ENCODE measurements at regions not wholly inside any gene's neighbourhood (a gene's known extent, or its start where the extent isn't known, plus 50 kb on each side); places are given as distances from the start of the nearest gene placed in this dataset.

- H3K4me3 ChIP-seq (replicated peaks in 1 of 3; ENCODE audit: low read depth in 2 of 3, low read length in 3 of 3): no peak overlapping the region
- TF ChIP-seq, protein P1, sequence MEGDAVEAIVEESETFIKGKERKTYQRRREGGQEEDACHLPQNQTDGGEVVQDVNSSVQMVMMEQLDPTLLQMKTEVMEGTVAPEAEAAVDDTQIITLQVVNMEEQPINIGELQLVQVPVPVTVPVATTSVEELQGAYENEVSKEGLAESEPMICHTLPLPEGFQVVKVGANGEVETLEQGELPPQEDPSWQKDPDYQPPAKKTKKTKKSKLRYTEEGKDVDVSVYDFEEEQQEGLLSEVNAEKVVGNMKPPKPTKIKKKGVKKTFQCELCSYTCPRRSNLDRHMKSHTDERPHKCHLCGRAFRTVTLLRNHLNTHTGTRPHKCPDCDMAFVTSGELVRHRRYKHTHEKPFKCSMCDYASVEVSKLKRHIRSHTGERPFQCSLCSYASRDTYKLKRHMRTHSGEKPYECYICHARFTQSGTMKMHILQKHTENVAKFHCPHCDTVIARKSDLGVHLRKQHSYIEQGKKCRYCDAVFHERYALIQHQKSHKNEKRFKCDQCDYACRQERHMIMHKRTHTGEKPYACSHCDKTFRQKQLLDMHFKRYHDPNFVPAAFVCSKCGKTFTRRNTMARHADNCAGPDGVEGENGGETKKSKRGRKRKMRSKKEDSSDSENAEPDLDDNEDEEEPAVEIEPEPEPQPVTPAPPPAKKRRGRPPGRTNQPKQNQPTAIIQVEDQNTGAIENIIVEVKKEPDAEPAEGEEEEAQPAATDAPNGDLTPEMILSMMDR (IDR thresholded peaks at IDR 0.05): no peak
- no peaks in the 10 kb centered on the region for H3K79me2 ChIP-seq (ENCODE audit: insufficient read depth, low read length)
- 14% methylated on average over 1 of the region's 5 CpGs for WGBS (ENCODE audit: insufficient coverage)
- H3K27me3 ChIP-seq (ENCODE audit: control insufficient read depth in 2 of 2, insufficient read depth in 2 of 2, low read length in 2 of 2): no peaks in the 10 kb centered on the region
- no peak overlapping the region for H3K9ac ChIP-seq (ENCODE audit: insufficient read depth, low read length, poor library complexity, severe bottlenecking)
- Mint-ChIP-seq H3K36me3 (no peaks in the 10 kb centered on the region), H3K4me3 (no peak overlapping the region), H3K27me3 (ENCODE audit: low read depth in 3 of 3) (peaks cover 2 to 4% (median 4%) of the 10 kb centered on the region in 3 donors), H3K27ac (no peak overlapping the region), H3K9me3 (peaks cover 5 to 12% (median 7%) of the 10 kb centered on the region in 7 donors), H3K4me1 (no peaks in the 10 kb centered on the region)
- H2AFZ ChIP-seq (ENCODE audit: insufficient read depth, low read depth, low read length, poor library complexity, severe bottlenecking): no peak overlapping the region
- DNase-seq: no peak
- H3K27ac ChIP-seq (ENCODE audit: low read depth in 1 of 2, low read length in 2 of 2): no peak overlapping the region
- H3K4me2 ChIP-seq (replicated peaks; ENCODE audit: extremely low read depth, low read length, poor library complexity, severe bottlenecking): no peak overlapping the region
- H4K20me1 ChIP-seq (ENCODE audit: insufficient read depth, low read length): no peaks in the 10 kb centered on the region
- intact Hi-C loops (cut with micrococcal nuclease): no loop called here
- H3K36me3 ChIP-seq (replicated peaks in 1 of 2; ENCODE audit: control insufficient read depth in 1 of 2, insufficient read depth in 2 of 2, low read length in 2 of 2): no peaks in the 10 kb centered on the region
- peaks cover 8 to 13% of the 10 kb centered on the region in 2 donors for H3K9me3 ChIP-seq (replicated peaks in 1 of 2; ENCODE audit: control insufficient read depth in 1 of 2, insufficient read depth in 1 of 2, low read length in 2 of 2)
- H3K4me1 ChIP-seq (ENCODE audit: control insufficient read depth in 1 of 2, insufficient read depth in 2 of 2, low read length in 2 of 2): no peaks in the 10 kb centered on the region
These were observed 58.7 kb upstream of the ZNF423 start for GRCh38 chr16:49914657-49915056.

- peaks cover 0 to 3% (median 0%) of the 10 kb centered on the region in 7 donors for H3K9me3 Mint-ChIP-seq
- no peak overlapping the region for H3K4me3 Mint-ChIP-seq
These were observed 62.3 kb upstream of the ZNF423 start for GRCh38 chr16:49918257-49918656.

More at GRCh38 chr16:49918257-49918656, 62.3 kb upstream of the ZNF423 start:
- no peaks in the 10 kb centered on the region for H3K4me1 ChIP-seq (ENCODE audit: control insufficient read depth in 1 of 2, insufficient read depth in 2 of 2, low read length in 2 of 2)
- no peak overlapping the region for H2AFZ ChIP-seq (ENCODE audit: insufficient read depth, low read depth, low read length, poor library complexity, severe bottlenecking)
- H3K79me2 ChIP-seq (ENCODE audit: insufficient read depth, low read length): no peaks in the 10 kb centered on the region
- H3K9ac ChIP-seq (ENCODE audit: insufficient read depth, low read length, poor library complexity, severe bottlenecking): no peak overlapping the region
- no peaks in the 10 kb centered on the region for H3K4me1 Mint-ChIP-seq
- no peaks in the 10 kb centered on the region for H3K9me3 ChIP-seq (replicated peaks in 1 of 2; ENCODE audit: control insufficient read depth in 1 of 2, insufficient read depth in 1 of 2, low read length in 2 of 2)
- intact Hi-C loops (cut with micrococcal nuclease): no loop called here
- no peak overlapping the region for H3K4me3 ChIP-seq (replicated peaks in 1 of 3; ENCODE audit: low read depth in 2 of 3, low read length in 3 of 3)
- H3K27ac Mint-ChIP-seq: peak overlapping the region in 1 of 7 donors; percentile 9
- TF ChIP-seq, protein P1 (IDR thresholded peaks at IDR 0.05): no peak
- H3K27ac ChIP-seq (ENCODE audit: low read depth in 1 of 2, low read length in 2 of 2): no peak overlapping the region
- no peak for DNase-seq
- H3K4me2 ChIP-seq (replicated peaks; ENCODE audit: extremely low read depth, low read length, poor library complexity, severe bottlenecking): no peak overlapping the region
- H3K27me3 Mint-ChIP-seq (ENCODE audit: low read depth in 3 of 3): peaks cover 4 to 7% (median 5%) of the 10 kb centered on the region in 3 donors
- H3K36me3 ChIP-seq (replicated peaks in 1 of 2; ENCODE audit: control insufficient read depth in 1 of 2, insufficient read depth in 2 of 2, low read length in 2 of 2): no peaks in the 10 kb centered on the region
- no peaks in the 10 kb centered on the region for H3K36me3 Mint-ChIP-seq
- no peaks in the 10 kb centered on the region for H4K20me1 ChIP-seq (ENCODE audit: insufficient read depth, low read length)
- 86% methylated on average over 5 of the region's 8 CpGs for WGBS (ENCODE audit: insufficient coverage)
- H3K27me3 ChIP-seq (ENCODE audit: control insufficient read depth in 2 of 2, insufficient read depth in 2 of 2, low read length in 2 of 2): no peaks in the 10 kb centered on the region

Measured in CD14-positive monocyte (primary cell).